Ovary (tissue), 3 donors: ENCODE measurements at regions not wholly inside any gene's neighbourhood (a gene's known extent, or its start where the extent isn't known, plus 50 kb on each side); places are given as distances from the start of the nearest gene placed in this dataset.

Experiments
- EP300 ChIP-seq: sonication (generic); formaldehyde crosslinking; IDR thresholded peaks from one replicate; pipeline ENCODE4 v1.6.1; 2017; ENCODE audit warnings: antibody characterized with exemption
- TF ChIP-seq, protein P1 (sequence below), 3 donors: fragments of 450-650 bp in 2 of 3; fragments of 200-600 bp in 1 of 3; IDR thresholded peaks; one replicate each; pipeline versions ENCODE4 v1.5.1 to v1.8.0; 2016 to 2022; ENCODE audit warnings: antibody characterized with exemption in 3 of 3, mild to moderate bottlenecking in 1 of 3
- donor health status: DM: no; HTN: no; CAD: no.

DNA sequence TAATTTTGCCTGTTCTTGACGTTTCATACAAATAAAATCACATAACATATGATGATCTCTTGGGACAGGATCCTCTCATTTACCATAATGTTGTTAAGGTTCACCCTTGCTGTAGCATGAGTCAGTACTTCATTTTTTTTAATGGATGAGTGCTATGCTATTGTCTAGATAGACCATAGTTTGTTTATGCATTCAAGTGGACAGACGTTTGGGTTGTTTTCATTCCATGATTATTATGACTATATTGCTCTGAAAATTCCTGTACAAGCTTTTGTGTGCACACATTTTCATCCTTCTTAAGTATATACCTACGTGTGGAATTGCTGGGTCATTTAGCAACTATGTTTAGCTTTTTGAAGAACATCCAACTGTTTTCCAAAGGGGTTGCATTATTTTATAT, 325.6 kb upstream of the TMEM132C start:
- TF ChIP-seq, protein P1, sequence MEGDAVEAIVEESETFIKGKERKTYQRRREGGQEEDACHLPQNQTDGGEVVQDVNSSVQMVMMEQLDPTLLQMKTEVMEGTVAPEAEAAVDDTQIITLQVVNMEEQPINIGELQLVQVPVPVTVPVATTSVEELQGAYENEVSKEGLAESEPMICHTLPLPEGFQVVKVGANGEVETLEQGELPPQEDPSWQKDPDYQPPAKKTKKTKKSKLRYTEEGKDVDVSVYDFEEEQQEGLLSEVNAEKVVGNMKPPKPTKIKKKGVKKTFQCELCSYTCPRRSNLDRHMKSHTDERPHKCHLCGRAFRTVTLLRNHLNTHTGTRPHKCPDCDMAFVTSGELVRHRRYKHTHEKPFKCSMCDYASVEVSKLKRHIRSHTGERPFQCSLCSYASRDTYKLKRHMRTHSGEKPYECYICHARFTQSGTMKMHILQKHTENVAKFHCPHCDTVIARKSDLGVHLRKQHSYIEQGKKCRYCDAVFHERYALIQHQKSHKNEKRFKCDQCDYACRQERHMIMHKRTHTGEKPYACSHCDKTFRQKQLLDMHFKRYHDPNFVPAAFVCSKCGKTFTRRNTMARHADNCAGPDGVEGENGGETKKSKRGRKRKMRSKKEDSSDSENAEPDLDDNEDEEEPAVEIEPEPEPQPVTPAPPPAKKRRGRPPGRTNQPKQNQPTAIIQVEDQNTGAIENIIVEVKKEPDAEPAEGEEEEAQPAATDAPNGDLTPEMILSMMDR (IDR thresholded peaks at IDR 0.05) = no peak
- no peak for TF ChIP-seq EP300
